ENCODE measurements at regions not wholly inside any gene's neighbourhood (a gene's known extent, or its start where the extent isn't known, plus 50 kb on each side); places are given as distances from the start of the nearest gene placed in this dataset.

- no peak overlapping the region for H3K4me3 ChIP-seq (ENCODE audit: control insufficient read depth, low read depth, low read length)
- DNase-seq (ENCODE audit: low read depth) = no peak
- TF ChIP-seq CTCF (IDR thresholded peaks at IDR 0.05; ENCODE audit: control insufficient read depth, insufficient read depth, low read depth, low read length, missing control alignments) = no peak
Observed at GRCh38 chr13:31950111-31950815, 81.3 kb upstream of the FRY start.

GRCh38 chr13:31951215-31951678, 80.3 kb upstream of the FRY start:
- TF ChIP-seq CTCF (IDR thresholded peaks at IDR 0.05; ENCODE audit: control insufficient read depth, insufficient read depth, low read depth, low read length, missing control alignments) = no peak
- no peak for DNase-seq (ENCODE audit: low read depth)

GRCh38 chr13:31952641-31953380, 78.8 kb upstream of the FRY start:
- H3K4me3 ChIP-seq (ENCODE audit: control insufficient read depth, low read depth, low read length) = no peak overlapping the region
- no peak for DNase-seq (ENCODE audit: low read depth)
- TF ChIP-seq CTCF (IDR thresholded peaks at IDR 0.05; ENCODE audit: control insufficient read depth, insufficient read depth, low read depth, low read length, missing control alignments) = no peak

More at GRCh38 chr13:31951215-31951678, 80.3 kb upstream of the FRY start:
- no peak overlapping the region for H3K4me3 ChIP-seq (ENCODE audit: control insufficient read depth, low read depth, low read length)

- H3K4me3 ChIP-seq (ENCODE audit: control insufficient read depth, low read depth, low read length) = no peak overlapping the region
- TF ChIP-seq CTCF (IDR thresholded peaks at IDR 0.05; ENCODE audit: control insufficient read depth, insufficient read depth, low read depth, low read length, missing control alignments) = no peak
- no peak for DNase-seq (ENCODE audit: low read depth)
Observed at GRCh38 chr13:31955101-31955500, 76.5 kb upstream of the FRY start.

GRCh38 chr13:31955741-31956140, 75.8 kb upstream of the FRY start:
- no peak for TF ChIP-seq CTCF (IDR thresholded peaks at IDR 0.05; ENCODE audit: control insufficient read depth, insufficient read depth, low read depth, low read length, missing control alignments)
- H3K4me3 ChIP-seq (ENCODE audit: control insufficient read depth, low read depth, low read length) = no peak overlapping the region
- DNase-seq (ENCODE audit: low read depth) = no peak

- no peak for DNase-seq (ENCODE audit: low read depth)
- H3K4me3 ChIP-seq (ENCODE audit: control insufficient read depth, low read depth, low read length) = no peak overlapping the region
- no peak for TF ChIP-seq CTCF (IDR thresholded peaks at IDR 0.05; ENCODE audit: control insufficient read depth, insufficient read depth, low read depth, low read length, missing control alignments)
Observed at GRCh38 chr13:31956980-31957644, 74.5 kb upstream of the FRY start.

Measured in AG09309 (cell line).